Astrocyte of the spinal cord (primary cell): ENCODE measurements at regions not wholly inside any gene's neighbourhood (a gene's known extent, or its start where the extent isn't known, plus 50 kb on each side); places are given as distances from the start of the nearest gene placed in this dataset.
A peak's percentile ranks its signal among the peaks of the same experiment; 100 is the strongest.
"Not testable (repeated sequence)": the region's sequence is repeated elsewhere in the genome, so short reads cannot be mapped to it uniquely, and the experiment has no call there.

Experiments used
- DNase-seq: peaks from one replicate; pipeline ENCODE4 v3.0.0; 2011; ENCODE audit warnings: low read depth, low spot score
- H3K4me3 ChIP-seq: 2 replicates; pipeline ENCODE4 v1.5.1; 2011; ENCODE audit warnings: low read depth, mild to moderate bottlenecking, low read length, moderate library complexity
- CTCF ChIP-seq: IDR thresholded peaks from 2 replicates; pipeline ENCODE4 v1.5.1; 2012; ENCODE audit warnings: low read depth, mild to moderate bottlenecking, low read length, inconsistent platforms
- in situ Hi-C: cut with HindIII; loops from 2 replicates; pipeline ENCODE4 v1.10.0; 2017; ENCODE audit warnings: low sequenced_read_pairs

- in situ Hi-C loops: no loop called here
- TF ChIP-seq CTCF: no peak
- H3K4me3 ChIP-seq: no peak overlapping the region
- no peak for DNase-seq
Measured at GRCh38 chr5:56303511-56303910, 70.4 kb upstream of the ANKRD55 start.

- TF ChIP-seq CTCF: no peak
- no peak overlapping the region for H3K4me3 ChIP-seq
- in situ Hi-C loops: no loop called here
- DNase-seq: peak; percentile 41
Measured at GRCh38 chr5:56302027-56302426, 68.9 kb upstream of the ANKRD55 start.

- DNase-seq: no peak
- in situ Hi-C loops: no loop called here
- no peak overlapping the region for H3K4me3 ChIP-seq
- TF ChIP-seq CTCF: no peak
Measured at GRCh38 chr5:56301069-56301468, 67.9 kb upstream of the ANKRD55 start.

GRCh38 chr5:56299212-56299611, 66.1 kb upstream of the ANKRD55 start:
- no peak for DNase-seq
- H3K4me3 ChIP-seq: no peak overlapping the region
- in situ Hi-C loops: no loop called here
- no peak for TF ChIP-seq CTCF

- in situ Hi-C loops: no loop called here
Measured at GRCh38 chr5:56298336-56299090, 65.4 kb upstream of the ANKRD55 start.

GRCh38 chr5:56297851-56298250, 64.7 kb upstream of the ANKRD55 start:
- TF ChIP-seq CTCF: no peak
- no peak for DNase-seq
- H3K4me3 ChIP-seq: no peak overlapping the region
- in situ Hi-C loops: no loop called here

More at GRCh38 chr5:56298336-56299090, 65.4 kb upstream of the ANKRD55 start:
- no peak overlapping the region for H3K4me3 ChIP-seq
- TF ChIP-seq CTCF: no peak
- DNase-seq: no peak

GRCh38 chr5:56295311-56295710, 62.2 kb upstream of the ANKRD55 start:
- H3K4me3 ChIP-seq, DNase-seq, in situ Hi-C loops: not testable (repeated sequence)
